ENCODE measurements at regions not wholly inside any gene's neighbourhood (a gene's known extent, or its start where the extent isn't known, plus 50 kb on each side); places are given as distances from the start of the nearest gene placed in this dataset.
A peak's percentile ranks its signal among the peaks of the same experiment; 100 is the strongest.
"Not testable (repeated sequence)": the region's sequence is repeated elsewhere in the genome, so short reads cannot be mapped to it uniquely, and the experiment has no call there.

- no peak for DNase-seq
Measured at GRCh38 chr11:134976551-134976950, 564.5 kb upstream of the B3GAT1 start.

- no peak for DNase-seq
Measured at GRCh38 chr11:134975866-134976376, 563.9 kb upstream of the B3GAT1 start.

GRCh38 chr11:134973801-134974200, 561.8 kb upstream of the B3GAT1 start:
- DNase-seq = no peak

GRCh38 chr11:134971381-134971780, 559.3 kb upstream of the B3GAT1 start:
- DNase-seq = no peak

- DNase-seq = no peak
Measured at GRCh38 chr11:134967746-134968145, 555.7 kb upstream of the B3GAT1 start.

GRCh38 chr11:134961386-134961785, 549.3 kb upstream of the B3GAT1 start:
- DNase-seq = not testable (repeated sequence)

GRCh38 chr11:134958870-134959269, 546.8 kb upstream of the B3GAT1 start:
- no peak for DNase-seq

- no peak for DNase-seq
Measured at GRCh38 chr11:134958336-134958640, 546.2 kb upstream of the B3GAT1 start.

- DNase-seq = no peak
Measured at GRCh38 chr11:134957540-134958335, 545.7 kb upstream of the B3GAT1 start.

- no peak for DNase-seq
Measured at GRCh38 chr11:134956450-134957210, 544.6 kb upstream of the B3GAT1 start.

- not testable (repeated sequence) for DNase-seq
Measured at GRCh38 chr11:134955970-134956369, 543.9 kb upstream of the B3GAT1 start.

- no peak for DNase-seq
Measured at GRCh38 chr11:134955281-134955680, 543.2 kb upstream of the B3GAT1 start.

- not testable (repeated sequence) for DNase-seq
Measured at GRCh38 chr11:134954456-134954855, 542.4 kb upstream of the B3GAT1 start.

GRCh38 chr11:134953417-134953970, 541.5 kb upstream of the B3GAT1 start:
- not testable (repeated sequence) for DNase-seq

- DNase-seq = no peak
Measured at GRCh38 chr11:134951305-134951700, 539.3 kb upstream of the B3GAT1 start.

- no peak for DNase-seq
Measured at GRCh38 chr11:134950692-134951304, 538.8 kb upstream of the B3GAT1 start.

GRCh38 chr11:134949121-134950090, 537.4 kb upstream of the B3GAT1 start:
- DNase-seq = peak; percentile 75 to 86

GRCh38 chr11:134947556-134947955, 535.5 kb upstream of the B3GAT1 start:
- DNase-seq = no peak

- DNase-seq = no peak
Measured at GRCh38 chr11:134945993-134946392, 534.0 kb upstream of the B3GAT1 start.

- no peak for DNase-seq
Measured at GRCh38 chr11:134944986-134945385, 532.9 kb upstream of the B3GAT1 start.

- DNase-seq = no peak
Measured at GRCh38 chr11:134944131-134944530, 532.1 kb upstream of the B3GAT1 start.

- DNase-seq = no peak
Measured at GRCh38 chr11:134943544-134943943, 531.5 kb upstream of the B3GAT1 start.
